H1 (cell line): ENCODE measurements at regions not wholly inside any gene's neighbourhood (a gene's known extent, or its start where the extent isn't known, plus 50 kb on each side); places are given as distances from the start of the nearest gene placed in this dataset.

Source experiments
- ATF2 ChIP-seq: IDR thresholded peaks from 2 replicates; pipeline ENCODE4 v1.6.1; 2012; ENCODE audit warnings: low read length, inconsistent platforms
- CHD7 ChIP-seq: fragments of 300-600 bp; sonication (generic); IDR thresholded peaks from 2 replicates; pipeline ENCODE4 v1.7.1; 2012; ENCODE audit warnings: low read length, moderate library complexity, mild to moderate bottlenecking, inconsistent platforms; ENCODE audit not compliant: insufficient replicate concordance
- EGR1 ChIP-seq: IDR thresholded peaks from 2 replicates; pipeline ENCODE4 v1.6.1; 2011; ENCODE audit warnings: low read depth, low read length, borderline replicate concordance
- EZH2 ChIP-seq: fragments of 200-600 bp; sonication (generic); IDR thresholded peaks from 2 replicates; pipeline ENCODE4 v1.7.1; 2012; ENCODE audit warnings: low read depth, mild to moderate bottlenecking, moderate library complexity, low read length, inconsistent platforms; ENCODE audit not compliant: severe bottlenecking
- POLR2AphosphoS5 ChIP-seq: IDR thresholded peaks from 2 replicates; pipeline ENCODE4 v1.6.1; 2011; ENCODE audit warnings: low read depth, low read length
- RAD21 ChIP-seq, 2 experiments: IDR thresholded peaks in 1 of 2; conservative IDR thresholded peaks in 1 of 2; 2 replicates each; pipeline ENCODE4 v1.6.1; 2011; ENCODE audit warnings: low read depth in 2 of 2, low read length in 2 of 2, improper control_type of control experiment in 1 of 2, inconsistent platforms in 1 of 2, mild to moderate bottlenecking in 1 of 2, moderate library complexity in 1 of 2
- RFX5 ChIP-seq: IDR thresholded peaks from 2 replicates; pipeline ENCODE4 v1.6.1; 2011; ENCODE audit warnings: low read depth, low read length, improper control_type of control experiment, borderline replicate concordance
- SIRT6 ChIP-seq: IDR thresholded peaks from one replicate; pipeline ENCODE4 v1.7.1; 2012; ENCODE audit warnings: low read length, inconsistent platforms
- SP2 ChIP-seq: IDR thresholded peaks from 2 replicates; pipeline ENCODE4 v1.6.1; 2012; ENCODE audit warnings: mild to moderate bottlenecking, low read length, inconsistent platforms
- SUZ12 ChIP-seq: fragments of 200-600 bp; sonication (generic); IDR thresholded peaks from 2 replicates; pipeline ENCODE4 v1.6.1; 2012; ENCODE audit warnings: mild to moderate bottlenecking, inconsistent platforms, low read length, moderate library complexity, mixed read lengths

GRCh38 chr13:77379508-77379907, 52.6 kb upstream of the MYCBP2 start (continued):
- TF ChIP-seq ATF2 (no peak), SP2 (no peak), POLR2AphosphoS5 (no peak), EZH2 (no peak), RFX5 (no peak), RAD21 (IDR thresholded peaks at IDR 0.05 in 1 of 2, conservative IDR thresholded peaks at IDR 0.05 in 1 of 2; ENCODE audit: low read depth in 2 of 2, low read length in 2 of 2) (no peak), SIRT6 (no peak), SUZ12 (no peak), CHD7 (no peak), EGR1 (no peak)
